ENCODE measurements at regions not wholly inside any gene's neighbourhood (a gene's known extent, or its start where the extent isn't known, plus 50 kb on each side); places are given as distances from the start of the nearest gene placed in this dataset.

GRCh38 chr3:95028688-95029087, 965.8 kb downstream of the NSUN3 start:
- no peak for TF ChIP-seq GATA3 (IDR thresholded peaks at IDR 0.05; ENCODE audit: low read depth, low read length)
- TF ChIP-seq GATA2 (IDR thresholded peaks at IDR 0.05; ENCODE audit: low read depth, low read length): no peak

GRCh38 chr3:95029644-95030043, 966.8 kb downstream of the NSUN3 start:
- TF ChIP-seq GATA3 (IDR thresholded peaks at IDR 0.05; ENCODE audit: low read depth, low read length) (peak; percentile 46; the same call in 1 of the 2 replicates), GATA2 (IDR thresholded peaks at IDR 0.05; ENCODE audit: low read depth, low read length) (no peak)

GRCh38 chr3:95036526-95037021, 973.7 kb downstream of the NSUN3 start:
- no peak for TF ChIP-seq GATA2 (IDR thresholded peaks at IDR 0.05; ENCODE audit: low read depth, low read length)
- no peak for TF ChIP-seq GATA3 (IDR thresholded peaks at IDR 0.05; ENCODE audit: low read depth, low read length)

- no peak for TF ChIP-seq GATA3 (IDR thresholded peaks at IDR 0.05; ENCODE audit: low read depth, low read length)
- no peak for TF ChIP-seq GATA2 (IDR thresholded peaks at IDR 0.05; ENCODE audit: low read depth, low read length)
These were observed 974.2 kb downstream of the NSUN3 start for GRCh38 chr3:95037097-95037496.

GRCh38 chr3:95037927-95038326, 975.1 kb downstream of the NSUN3 start:
- TF ChIP-seq GATA3 (IDR thresholded peaks at IDR 0.05; ENCODE audit: low read depth, low read length) (no peak), GATA2 (IDR thresholded peaks at IDR 0.05; ENCODE audit: low read depth, low read length) (no peak)

GRCh38 chr3:95044101-95044500, 981.2 kb downstream of the NSUN3 start:
- TF ChIP-seq GATA2 (IDR thresholded peaks at IDR 0.05; ENCODE audit: low read depth, low read length) (no peak), GATA3 (IDR thresholded peaks at IDR 0.05; ENCODE audit: low read depth, low read length) (no peak)

- TF ChIP-seq GATA2 (IDR thresholded peaks at IDR 0.05; ENCODE audit: low read depth, low read length) (no peak), GATA3 (IDR thresholded peaks at IDR 0.05; ENCODE audit: low read depth, low read length) (no peak)
These were observed 985.7 kb downstream of the NSUN3 start for GRCh38 chr3:95048564-95048963.

- TF ChIP-seq GATA3 (IDR thresholded peaks at IDR 0.05; ENCODE audit: low read depth, low read length) (no peak), GATA2 (IDR thresholded peaks at IDR 0.05; ENCODE audit: low read depth, low read length) (no peak)
These were observed 987.0 kb downstream of the NSUN3 start for GRCh38 chr3:95049841-95050240.

GRCh38 chr3:95055288-95055687, 992.4 kb downstream of the NSUN3 start:
- TF ChIP-seq GATA3 (IDR thresholded peaks at IDR 0.05; ENCODE audit: low read depth, low read length): no peak

- TF ChIP-seq GATA2 (IDR thresholded peaks at IDR 0.05; ENCODE audit: low read depth, low read length): no peak
- TF ChIP-seq GATA3 (IDR thresholded peaks at IDR 0.05; ENCODE audit: low read depth, low read length): no peak
These were observed 1019.3 kb downstream of the NSUN3 start for GRCh38 chr3:95082191-95082590.

- TF ChIP-seq GATA2 (IDR thresholded peaks at IDR 0.05; ENCODE audit: low read depth, low read length) (no peak), GATA3 (IDR thresholded peaks at IDR 0.05; ENCODE audit: low read depth, low read length) (no peak)
These were observed 1021.9 kb downstream of the NSUN3 start for GRCh38 chr3:95084738-95085137.

- TF ChIP-seq GATA3 (IDR thresholded peaks at IDR 0.05; ENCODE audit: low read depth, low read length) (no peak), GATA2 (IDR thresholded peaks at IDR 0.05; ENCODE audit: low read depth, low read length) (no peak)
These were observed 1025.6 kb downstream of the NSUN3 start for GRCh38 chr3:95088464-95088863.

- TF ChIP-seq GATA2 (IDR thresholded peaks at IDR 0.05; ENCODE audit: low read depth, low read length): no peak
- TF ChIP-seq GATA3 (IDR thresholded peaks at IDR 0.05; ENCODE audit: low read depth, low read length): no peak
These were observed 1034.6 kb downstream of the NSUN3 start for GRCh38 chr3:95097493-95097892.

GRCh38 chr3:95120921-95121320, 1058.1 kb downstream of the NSUN3 start:
- TF ChIP-seq GATA2 (IDR thresholded peaks at IDR 0.05; ENCODE audit: low read depth, low read length) (no peak), GATA3 (IDR thresholded peaks at IDR 0.05; ENCODE audit: low read depth, low read length) (no peak)

- TF ChIP-seq GATA2 (IDR thresholded peaks at IDR 0.05; ENCODE audit: low read depth, low read length) (no peak), GATA3 (IDR thresholded peaks at IDR 0.05; ENCODE audit: low read depth, low read length) (no peak)
These were observed 1060.2 kb downstream of the NSUN3 start for GRCh38 chr3:95123104-95123503.
